ENCODE measurements at regions not wholly inside any gene's neighbourhood (a gene's known extent, or its start where the extent isn't known, plus 50 kb on each side); places are given as distances from the start of the nearest gene placed in this dataset.
"Not testable (repeated sequence)": the region's sequence is repeated elsewhere in the genome, so short reads cannot be mapped to it uniquely, and the experiment has no call there.

- no peak for DNase-seq
These were observed 498.7 kb downstream of the SUCLG1 start for GRCh38 chr2:83960371-83960770.

GRCh38 chr2:83959266-83959665, 499.8 kb downstream of the SUCLG1 start:
- DNase-seq: no peak

GRCh38 chr2:83956991-83957390, 502.1 kb downstream of the SUCLG1 start:
- no peak for DNase-seq

GRCh38 chr2:83953697-83954096, 505.4 kb downstream of the SUCLG1 start:
- DNase-seq: no peak

GRCh38 chr2:83951378-83951947, 507.6 kb downstream of the SUCLG1 start:
- no peak for DNase-seq

GRCh38 chr2:83949361-83949760, 509.7 kb downstream of the SUCLG1 start:
- DNase-seq: no peak

- DNase-seq: no peak
These were observed 514.9 kb downstream of the SUCLG1 start for GRCh38 chr2:83944191-83944590.

GRCh38 chr2:83943265-83943664, 515.8 kb downstream of the SUCLG1 start:
- no peak for DNase-seq

- DNase-seq: no peak
These were observed 517.2 kb downstream of the SUCLG1 start for GRCh38 chr2:83941886-83942285.

- DNase-seq: no peak
These were observed 525.3 kb downstream of the SUCLG1 start for GRCh38 chr2:83933749-83934148.

GRCh38 chr2:83923531-83923930, 535.5 kb downstream of the SUCLG1 start:
- no peak for DNase-seq

- no peak for DNase-seq
These were observed 542.5 kb downstream of the SUCLG1 start for GRCh38 chr2:83916559-83916958.

GRCh38 chr2:83915381-83915780, 543.7 kb downstream of the SUCLG1 start:
- DNase-seq: no peak

- DNase-seq: no peak
These were observed 550.3 kb downstream of the SUCLG1 start for GRCh38 chr2:83908750-83909149.

GRCh38 chr2:83901317-83901716, 557.8 kb downstream of the SUCLG1 start:
- no peak for DNase-seq

- DNase-seq: no peak
These were observed 558.2 kb downstream of the SUCLG1 start for GRCh38 chr2:83900862-83901261.

- DNase-seq: no peak
These were observed 559.8 kb downstream of the SUCLG1 start for GRCh38 chr2:83899271-83899670.

- no peak for DNase-seq
These were observed 564.1 kb downstream of the SUCLG1 start for GRCh38 chr2:83894976-83895375.

GRCh38 chr2:83887757-83888156, 571.3 kb downstream of the SUCLG1 start:
- DNase-seq: no peak

- DNase-seq: no peak
These were observed 580.0 kb downstream of the SUCLG1 start for GRCh38 chr2:83879127-83879526.

- not testable (repeated sequence) for DNase-seq
These were observed 581.8 kb downstream of the SUCLG1 start for GRCh38 chr2:83877261-83877660.

GRCh38 chr2:83874712-83875430, 584.2 kb downstream of the SUCLG1 start:
- no peak for DNase-seq

GRCh38 chr2:83874066-83874465, 585.0 kb downstream of the SUCLG1 start:
- DNase-seq: no peak

GRCh38 chr2:83873110-83873509, 586.0 kb downstream of the SUCLG1 start:
- DNase-seq: no peak

- DNase-seq: no peak
These were observed 592.9 kb downstream of the SUCLG1 start for GRCh38 chr2:83866211-83866610.

All from NCI-H1092 (cell line).